Stimulated activated CD8-positive, alpha-beta memory T cell treated with anti-CD3 and anti-CD28 coated beads, Interleukin-4, amount 100 ng/mL, for 4 hours (primary cell): ENCODE measurements at regions not wholly inside any gene's neighbourhood (a gene's known extent, or its start where the extent isn't known, plus 50 kb on each side); places are given as distances from the start of the nearest gene placed in this dataset.

Experiments used
- DNase-seq, 2 donors: peaks; one replicate each; pipeline ENCODE4 v3.0.0-alpha.2; 2020; ENCODE audit warnings: low read depth in 2 of 2, low spot score in 1 of 2

DNA sequence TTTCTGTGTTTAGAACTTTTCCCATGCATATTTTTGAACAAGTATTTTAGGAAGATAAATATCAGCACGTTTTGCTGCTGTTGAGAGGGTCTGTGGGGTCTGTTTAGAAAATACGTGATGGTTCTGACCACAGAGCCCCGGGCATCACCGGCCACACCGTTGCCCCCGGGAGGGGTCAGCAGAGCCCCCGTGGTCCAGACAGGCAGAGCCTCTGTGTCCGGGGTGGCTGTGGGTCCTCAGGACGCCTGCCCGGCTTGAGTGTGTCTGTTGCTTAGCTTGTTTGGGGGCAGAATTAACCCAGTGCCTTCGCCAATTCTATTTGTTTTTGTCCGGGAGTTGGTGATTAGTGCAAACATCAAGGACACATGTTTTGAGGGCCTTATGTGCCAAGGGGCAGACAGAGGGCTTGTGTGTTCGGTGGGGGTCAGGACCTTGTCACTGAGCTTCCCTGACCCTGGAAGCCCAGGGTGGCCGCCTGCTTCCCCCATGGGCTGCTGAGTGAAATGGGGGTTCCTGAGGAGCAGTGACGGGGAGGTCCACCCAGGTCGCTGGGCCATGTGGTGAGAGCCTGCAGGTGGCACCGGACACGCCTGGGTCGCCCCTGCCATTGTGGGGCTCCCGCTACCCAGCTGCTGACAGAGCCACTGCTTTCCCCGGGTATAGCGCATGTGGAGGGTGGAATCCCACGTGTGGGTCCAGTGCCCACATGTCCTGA is 122.2 kb downstream of the SIK1 start:
- DNase-seq = no peak

DNA sequence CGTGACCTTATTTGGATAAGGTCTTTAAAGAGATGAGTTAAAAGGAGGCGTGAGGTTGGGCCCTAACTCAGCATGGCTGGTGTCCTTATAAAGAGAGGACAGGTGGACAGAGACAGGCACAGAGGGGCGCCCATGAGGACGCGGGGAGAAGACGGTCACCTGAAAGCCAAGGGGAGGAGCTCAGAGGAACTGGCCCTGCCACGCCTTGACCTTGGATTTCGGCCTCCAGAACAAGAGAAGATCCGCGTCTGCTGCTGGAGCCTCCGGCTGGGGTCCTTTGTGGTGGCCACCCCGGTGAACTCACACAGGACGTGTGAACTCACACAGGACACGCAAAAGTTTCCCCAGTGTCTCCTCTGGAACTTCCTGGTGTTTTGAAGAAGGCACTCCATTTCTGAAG is 122.7 kb downstream of the SIK1 start:
- DNase-seq = no peak

DNA sequence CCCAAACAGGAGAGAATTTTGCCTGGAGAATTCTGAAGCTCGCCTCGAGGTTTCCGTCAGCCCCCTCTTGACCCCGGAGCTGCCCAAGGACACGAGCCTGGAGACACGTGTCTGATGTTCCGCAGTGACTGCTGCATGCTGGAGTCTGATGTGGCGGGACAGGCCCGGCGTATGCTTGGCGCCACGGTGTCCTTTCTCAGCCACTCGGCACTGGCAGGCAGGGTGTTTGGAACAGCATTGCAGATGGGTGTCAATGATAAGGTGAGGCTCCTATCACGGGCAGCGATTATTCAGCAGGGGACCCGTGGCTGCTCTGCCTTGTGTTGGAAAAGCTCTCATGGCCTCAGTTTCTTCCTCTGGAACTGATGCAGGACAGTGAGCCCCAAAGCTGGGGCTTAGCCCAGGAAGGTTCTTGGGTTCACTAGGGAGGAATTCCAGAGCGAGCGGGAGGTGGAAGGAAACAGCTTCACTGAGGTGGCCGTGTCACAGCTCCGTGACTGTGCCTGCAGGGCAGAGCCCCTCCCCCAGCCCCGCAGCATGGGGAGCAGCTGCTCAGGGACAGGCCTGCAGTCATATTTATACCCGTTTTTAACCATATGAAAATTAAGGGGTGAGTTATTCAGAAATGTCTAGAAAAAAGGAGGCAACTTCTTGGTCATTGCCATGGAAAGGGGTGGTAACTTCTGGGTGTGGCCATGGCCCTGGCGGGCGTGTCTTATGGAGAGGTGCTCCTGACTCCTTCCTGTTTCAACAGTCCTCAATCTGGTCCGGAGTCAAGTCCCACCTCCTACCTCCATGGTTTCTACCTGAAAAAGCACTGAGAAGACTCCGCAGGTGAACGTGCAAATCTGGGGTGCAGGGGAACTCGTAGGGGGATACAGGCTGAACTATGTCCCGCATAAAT is 123.4 kb downstream of the SIK1 start:
- no peak for DNase-seq

DNA sequence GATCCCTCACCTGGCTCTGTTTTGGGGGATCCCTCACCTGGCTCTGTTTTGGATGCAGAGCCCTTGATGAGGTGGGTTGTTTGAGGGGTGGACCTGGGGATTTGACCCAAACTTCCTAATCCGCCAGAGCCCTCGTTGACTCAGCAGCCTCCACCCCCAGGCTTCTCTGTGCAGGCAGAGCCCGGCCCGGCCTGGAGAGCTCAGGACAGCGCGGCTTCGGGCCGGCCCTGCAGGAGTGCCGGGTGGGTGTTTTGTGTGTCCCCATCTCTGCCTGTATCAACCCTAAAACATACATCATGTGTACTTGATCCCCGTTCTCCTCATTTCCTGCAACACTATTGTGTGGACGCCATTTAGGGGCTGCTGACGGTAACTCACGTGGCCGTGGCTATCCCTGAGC is 124.2 kb downstream of the SIK1 start:
- DNase-seq = no peak

DNA sequence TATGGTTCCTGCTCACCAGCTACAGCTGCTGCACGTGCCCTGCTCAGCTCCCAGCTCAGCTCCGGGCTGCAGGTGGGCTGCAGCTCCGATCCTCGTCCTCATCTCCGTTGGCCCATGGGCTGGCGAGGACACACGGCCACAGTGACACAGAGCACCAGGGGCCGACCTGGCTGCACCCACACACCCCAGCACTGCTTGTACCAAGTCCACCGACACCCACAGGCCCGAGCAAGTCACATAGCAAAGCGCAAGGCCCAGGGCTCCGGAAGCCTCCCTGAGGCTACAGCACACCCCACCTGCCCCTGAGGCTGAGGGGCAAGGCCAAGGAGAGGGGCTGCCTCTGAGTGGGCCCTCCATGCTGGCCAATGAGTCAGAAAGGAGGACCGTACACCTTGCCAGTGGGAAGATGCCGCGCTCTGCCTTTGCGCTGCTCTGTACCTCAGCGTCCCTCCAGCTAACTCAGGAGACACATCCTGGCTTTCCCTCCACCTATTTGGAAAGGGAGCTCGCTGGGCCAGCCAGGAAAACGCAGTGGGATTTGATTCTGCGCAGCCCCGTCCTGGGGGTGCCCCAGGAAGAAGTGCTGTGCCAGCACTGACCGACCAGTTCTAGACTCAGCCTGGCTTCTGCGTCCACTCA is 124.8 kb downstream of the SIK1 start:
- no peak for DNase-seq

DNA sequence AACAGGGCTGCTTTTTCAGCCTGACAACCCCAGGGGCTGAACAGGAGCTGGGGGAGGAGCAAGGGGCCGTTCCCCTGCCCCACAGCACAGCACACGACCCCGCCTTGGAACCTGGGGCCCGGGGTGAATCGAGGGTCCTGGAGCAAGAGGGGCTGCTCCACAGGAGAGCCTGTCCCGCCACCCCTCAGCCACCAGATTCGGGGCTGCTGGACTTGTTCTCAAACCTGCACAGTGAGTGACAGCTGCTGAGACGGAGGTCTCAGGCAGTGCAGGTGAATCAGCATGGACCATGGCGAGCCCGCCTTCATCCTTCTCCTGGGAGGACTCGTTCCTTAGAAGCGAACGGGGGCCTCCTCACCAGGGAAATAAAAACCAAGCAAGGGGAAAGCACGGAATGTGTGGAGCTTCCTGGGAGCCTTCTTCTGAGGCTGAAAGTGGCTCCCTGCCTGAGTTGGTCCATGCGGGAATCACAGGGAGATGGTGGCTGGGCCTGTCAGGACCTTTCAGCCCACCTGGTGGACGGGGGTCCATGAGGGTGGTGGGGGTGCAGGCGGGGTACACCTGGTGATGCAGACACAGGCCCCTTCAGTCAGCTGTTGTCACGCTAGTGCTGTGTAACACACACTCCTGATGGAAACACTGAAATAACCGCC is 125.4 kb downstream of the SIK1 start:
- DNase-seq = no peak

DNA sequence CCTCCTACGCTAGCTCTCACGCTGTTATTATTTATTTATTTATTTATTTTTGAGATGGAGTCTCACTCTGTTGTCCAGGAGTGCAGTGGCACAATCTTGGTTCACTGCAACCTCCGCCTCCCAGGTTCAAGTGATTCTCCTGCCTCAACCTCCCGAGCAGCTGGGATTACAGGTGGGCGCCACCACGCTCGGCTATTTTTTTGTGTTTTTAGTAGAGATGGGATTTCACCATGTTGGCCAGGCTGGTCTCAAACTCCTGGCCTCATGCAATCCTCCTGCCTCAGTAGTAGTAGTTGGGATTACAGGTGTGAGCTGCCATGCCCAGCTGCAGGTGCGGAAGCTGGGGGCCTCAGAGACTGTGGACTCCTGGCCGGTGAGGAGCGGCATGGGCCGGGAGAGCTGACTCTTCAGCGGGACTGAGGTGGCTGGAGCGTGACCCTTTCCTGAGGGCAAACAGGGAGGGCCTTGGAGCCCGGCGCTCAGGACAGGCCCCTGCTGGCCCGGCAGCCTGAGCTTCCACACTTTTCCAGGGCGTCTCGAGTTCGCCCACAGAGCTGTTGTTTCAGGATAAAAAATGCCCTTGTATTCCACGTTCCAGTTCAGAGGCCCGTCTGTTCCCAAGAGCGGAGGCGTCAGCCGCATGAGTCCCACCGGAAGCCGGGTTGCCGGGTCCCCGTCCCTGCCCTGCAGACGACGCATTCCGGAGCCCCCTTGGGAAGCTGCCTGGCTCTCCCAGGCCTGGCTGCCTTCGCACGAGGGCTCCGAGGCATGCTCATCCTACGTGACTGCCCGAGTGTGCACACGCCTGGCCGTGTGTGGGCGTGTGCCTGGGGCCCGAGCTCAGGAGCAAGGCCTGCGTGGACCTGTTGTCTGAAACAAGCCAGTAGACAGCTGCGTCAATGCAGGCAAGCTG is 126.2 kb downstream of the SIK1 start:
- no peak for DNase-seq

DNA sequence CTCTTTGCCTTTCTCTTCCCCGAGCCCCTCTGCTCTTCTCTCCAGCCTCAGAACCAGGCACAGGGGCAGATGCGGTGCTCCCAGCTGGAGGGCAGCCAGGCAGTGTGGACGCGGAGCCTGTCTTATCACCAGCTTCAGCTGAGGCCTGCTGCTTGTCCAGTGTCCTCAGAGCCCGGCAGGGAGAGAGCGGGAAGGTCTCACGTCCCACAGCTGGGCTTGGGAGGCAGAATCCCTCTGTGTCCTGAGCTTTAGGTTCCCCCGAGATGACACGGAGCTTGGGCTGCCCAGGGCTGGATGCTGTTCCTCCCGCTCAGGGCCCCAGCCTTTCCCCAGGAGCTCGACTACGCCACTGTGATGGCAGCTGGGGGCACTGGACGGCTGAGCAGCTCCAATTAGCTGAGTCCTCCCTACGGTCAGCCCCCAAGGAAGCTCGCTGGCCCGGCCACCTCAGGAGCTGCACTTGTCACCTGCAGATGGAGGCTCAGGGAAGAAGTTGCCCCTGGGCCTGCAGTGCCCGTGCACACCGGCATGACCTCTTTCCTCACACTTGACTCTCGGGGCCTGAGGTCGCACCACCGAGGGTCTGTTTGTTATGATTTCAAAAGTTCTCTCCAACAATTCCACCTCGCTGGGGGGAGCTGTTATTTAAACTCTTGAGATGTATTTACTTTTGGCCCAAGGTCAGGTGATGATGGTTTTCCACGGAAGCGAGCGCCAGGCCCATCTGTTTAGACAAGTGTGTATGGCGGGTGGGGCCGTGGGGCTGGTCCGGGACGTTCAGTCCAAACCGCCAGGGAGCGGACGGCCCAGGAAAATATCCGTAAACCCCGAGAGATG is 127.3 kb downstream of the SIK1 start:
- no peak for DNase-seq

DNA sequence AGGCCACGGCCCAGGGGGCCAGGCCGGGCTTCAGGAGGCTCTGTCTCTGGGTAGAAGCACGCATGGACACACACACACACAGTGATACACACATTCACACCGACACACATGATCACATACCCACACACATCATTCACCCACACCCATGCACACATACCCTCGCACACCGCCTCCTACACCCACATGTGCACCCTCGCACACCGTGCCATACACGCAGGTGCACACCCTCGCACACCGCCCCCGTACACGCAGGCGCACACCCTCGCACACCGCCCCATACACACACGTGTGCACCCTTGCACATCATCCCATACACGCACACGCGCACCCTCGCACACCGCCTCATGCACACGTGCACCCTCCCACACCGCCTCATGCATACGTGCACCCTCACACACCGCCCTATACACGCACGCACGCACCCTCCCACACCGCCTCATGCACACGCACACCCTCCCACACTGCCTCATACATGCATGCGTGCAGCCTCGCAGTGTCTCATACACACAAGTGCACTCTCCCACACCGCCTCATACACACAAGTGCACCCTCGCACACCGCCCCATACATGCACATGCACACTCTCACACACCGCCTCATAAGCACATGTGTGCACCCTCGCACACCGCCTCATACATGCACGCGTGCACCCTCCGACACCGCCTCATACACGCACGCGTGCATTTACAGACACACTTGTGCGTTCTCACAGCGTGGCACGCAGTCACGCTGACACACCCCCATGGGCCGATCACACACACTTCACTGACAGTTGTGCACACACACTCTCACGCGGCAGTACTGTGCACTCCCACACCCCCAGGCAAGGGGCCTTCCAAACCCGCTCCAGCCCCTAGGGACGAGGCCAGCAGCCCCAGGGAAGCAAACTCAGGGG is 128.1 kb downstream of the SIK1 start:
- no peak for DNase-seq

DNA sequence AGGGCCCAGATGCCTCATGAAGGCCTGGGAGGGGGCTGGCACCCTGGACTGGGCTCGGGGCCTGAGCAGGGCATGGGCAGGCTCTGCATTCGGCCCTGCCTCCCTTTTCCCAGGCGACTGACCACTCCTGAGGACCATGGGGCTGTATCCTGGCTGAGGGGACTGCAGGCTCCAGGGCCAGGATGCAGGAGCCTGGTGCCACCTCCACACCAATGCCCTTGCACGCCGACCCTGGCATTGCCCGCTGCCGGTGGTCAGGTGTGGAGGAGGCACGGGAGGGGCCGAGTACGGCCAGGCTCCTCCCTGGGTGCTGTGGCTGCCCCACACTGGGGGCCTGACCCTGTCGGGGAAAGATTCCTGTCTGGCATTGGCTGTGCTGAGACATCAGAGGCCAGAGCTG is 128.9 kb downstream of the SIK1 start:
- DNase-seq = no peak

DNA sequence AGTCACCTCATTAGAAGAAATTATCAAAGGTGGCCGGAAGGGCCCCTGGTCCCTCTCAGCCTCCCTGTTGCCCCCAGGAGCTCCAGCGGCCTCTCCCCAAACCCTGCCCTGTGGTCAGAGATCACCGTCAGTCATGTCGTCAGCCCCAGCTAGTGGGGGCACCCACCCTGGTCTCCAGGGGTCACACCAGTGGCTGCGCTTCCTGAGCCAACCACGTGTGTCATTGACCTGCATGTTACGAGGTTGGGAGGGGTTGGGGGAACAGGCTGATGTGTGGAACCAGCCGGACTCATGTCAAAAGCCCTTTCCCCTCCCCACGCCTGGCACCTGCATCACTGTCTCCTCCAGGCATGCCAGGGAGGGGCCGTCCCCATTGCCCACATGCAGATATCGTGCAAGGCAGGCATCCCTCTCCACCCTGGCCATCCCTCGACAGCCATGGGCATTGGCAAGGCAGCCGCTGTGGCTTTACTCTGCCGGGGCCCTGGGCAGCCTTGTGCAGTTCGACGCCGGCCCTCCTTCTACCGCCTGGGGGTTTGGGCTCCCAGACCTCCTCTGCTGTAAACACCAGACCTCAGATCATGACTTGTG is 128.7 kb downstream of the CRYAA start:
- no peak for DNase-seq

DNA sequence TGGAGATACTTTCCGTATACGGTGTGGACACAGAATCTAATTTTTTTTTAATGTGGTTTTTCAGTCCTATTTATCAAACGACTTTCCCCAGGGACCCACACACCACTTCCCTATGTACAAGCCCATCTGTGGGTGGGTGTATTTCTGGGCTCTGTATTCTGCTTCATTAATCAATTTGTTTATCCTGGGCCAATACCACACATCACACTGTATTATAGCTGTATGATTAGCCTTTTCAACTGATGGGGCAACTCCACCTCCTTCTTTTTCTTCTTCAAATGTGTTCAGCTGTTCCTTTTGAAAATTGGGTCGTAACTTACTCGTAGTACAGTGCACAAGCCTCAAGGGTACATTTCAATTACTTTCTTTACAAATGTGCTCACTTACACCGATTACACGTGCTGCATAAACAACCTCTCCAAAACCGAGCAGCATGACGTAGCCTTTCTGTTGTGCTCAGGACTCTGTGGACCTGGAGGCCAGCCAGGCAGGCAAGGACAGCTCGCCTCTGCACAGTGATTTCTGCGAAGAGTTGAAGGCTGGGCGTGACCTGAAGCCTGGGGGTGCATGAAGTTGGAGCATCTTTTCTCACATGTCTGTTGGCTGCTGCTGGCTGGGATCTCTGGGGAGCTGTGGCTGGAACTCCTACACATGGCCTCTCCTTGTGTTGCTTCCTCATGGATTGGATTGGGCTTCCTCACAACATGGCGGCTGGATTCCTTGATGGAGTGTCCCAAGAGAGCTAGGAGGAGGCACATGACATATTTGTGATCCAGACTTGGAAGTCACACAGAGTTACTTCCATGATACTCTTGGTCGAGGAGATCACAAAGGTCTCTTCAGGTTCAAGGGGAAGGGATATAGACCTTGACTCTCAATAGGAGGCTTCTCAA is 126.5 kb downstream of the CRYAA start:
- DNase-seq = no peak

DNA sequence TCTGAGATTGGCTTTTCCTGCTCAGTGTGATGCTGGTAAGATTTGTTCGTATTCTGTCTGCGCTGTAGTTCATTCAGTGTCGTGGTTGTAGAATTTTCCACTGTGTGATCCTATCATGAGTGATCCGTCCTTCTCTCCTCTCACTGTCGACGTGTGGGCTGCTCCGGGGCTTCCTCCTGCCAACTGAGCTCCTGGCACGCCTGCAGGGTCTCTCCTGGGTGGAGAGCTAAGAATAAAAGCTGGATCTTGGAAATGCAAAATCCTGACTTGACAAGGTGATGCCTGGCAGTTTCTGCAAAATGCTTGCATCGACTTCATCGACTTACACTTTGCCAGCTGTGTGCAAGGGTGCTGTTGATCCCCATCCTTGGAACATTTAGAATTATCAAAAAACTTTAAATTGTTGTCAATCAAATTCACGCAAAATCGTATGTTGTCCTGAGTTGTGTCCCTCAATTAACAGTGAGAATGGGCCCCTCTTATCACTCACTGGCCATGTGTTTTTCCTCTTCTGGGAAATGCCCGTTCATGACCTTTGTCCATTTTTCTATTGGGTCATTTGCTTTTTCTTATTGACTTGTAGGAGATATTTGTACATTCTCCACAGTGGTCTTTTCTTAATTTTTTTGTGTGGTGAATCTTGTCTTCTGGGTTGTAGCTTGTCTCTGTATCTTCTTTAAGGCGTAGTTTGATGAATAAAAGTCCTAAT is 125.5 kb downstream of the CRYAA start:
- DNase-seq = no peak

DNA sequence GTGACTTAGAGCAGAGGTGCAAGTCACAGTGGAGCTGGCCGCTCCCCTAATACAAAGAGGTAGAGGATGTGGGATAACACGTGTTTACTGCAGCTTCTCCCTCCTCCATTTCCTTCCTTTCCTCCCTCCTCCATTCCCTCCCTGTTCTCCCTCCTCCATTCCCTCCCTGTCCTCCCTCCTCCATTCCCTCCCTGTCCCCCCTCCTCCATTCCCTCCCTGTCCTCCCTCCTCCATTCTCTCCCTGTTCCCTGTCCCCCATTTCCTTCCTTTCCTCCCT is 124.0 kb downstream of the CRYAA start:
- no peak for DNase-seq

DNA sequence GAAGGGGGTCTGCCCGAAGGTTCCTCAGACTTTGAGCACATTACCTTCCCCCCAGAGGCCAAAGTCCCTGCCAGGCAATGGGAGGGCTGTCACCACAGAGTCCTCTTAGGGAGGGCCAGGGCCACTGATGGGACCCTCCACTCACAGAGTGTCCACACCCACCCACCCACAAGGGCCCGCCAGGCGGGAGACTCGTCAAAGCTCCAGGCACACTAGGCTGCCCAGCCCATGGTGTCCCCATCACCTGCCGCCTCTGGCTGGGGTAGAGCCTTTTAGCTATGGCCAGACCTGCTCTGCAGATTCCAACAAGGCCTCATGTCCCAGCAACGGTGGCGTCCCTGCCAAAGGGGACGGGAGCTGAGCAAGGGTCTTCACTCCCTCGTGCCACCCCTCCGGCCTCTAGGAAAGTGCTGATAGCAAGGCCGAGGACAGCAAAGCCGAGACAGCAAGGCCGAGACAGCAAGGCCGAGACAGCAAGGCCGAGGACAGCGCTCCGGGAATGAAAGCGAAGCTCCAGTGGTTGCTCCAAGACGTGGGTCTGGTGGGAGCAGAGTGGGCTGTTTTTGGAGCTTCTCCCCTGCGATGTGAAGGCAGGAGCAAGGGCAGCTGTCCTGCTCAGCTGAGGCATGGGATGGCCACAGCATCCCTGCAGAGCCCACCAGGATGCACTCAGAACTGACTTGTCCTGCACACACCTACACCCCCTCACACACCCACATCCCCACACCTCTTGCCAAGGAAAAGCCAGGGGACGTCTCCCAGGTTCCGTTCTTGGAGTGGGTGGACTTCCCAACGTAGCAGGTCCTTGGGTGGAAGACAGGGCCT is 123.4 kb downstream of the CRYAA start:
- no peak for DNase-seq

DNA sequence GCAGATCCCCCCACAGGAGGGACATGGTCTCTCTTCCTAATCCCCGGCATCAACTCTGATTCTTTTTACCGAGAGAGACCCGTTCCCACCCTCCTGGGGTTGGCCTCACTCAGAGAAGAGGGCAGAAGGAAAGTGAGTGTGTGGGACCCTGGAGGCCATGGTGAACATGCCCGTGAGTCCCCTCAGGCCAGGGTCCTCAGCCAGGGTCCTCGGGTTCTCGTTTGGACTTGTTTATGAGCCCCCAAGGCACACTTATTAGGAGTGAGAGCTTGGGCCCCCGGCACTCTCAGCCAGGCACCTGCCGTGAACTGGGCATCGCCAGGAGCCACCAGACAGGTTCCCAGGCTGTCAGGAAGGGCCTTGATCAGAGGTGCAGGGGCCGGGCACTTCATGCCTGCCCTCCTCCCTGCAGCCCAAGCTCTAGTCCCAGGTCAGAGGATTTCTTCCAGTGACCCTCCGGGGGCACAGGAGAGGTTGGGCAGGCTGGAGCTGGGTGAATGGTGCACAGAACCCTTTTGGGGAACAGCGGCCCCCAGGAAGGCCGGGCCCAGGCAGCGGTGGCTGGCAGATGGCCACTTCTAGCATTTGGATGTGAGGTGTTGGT is 122.6 kb downstream of the CRYAA start:
- no peak for DNase-seq
